ENCODE measurements at regions not wholly inside any gene's neighbourhood (a gene's known extent, or its start where the extent isn't known, plus 50 kb on each side); places are given as distances from the start of the nearest gene placed in this dataset.

GRCh38 chr3:72675243-72675642 lies 173.0 kb downstream of the SHQ1 start:
- no peak for DNase-seq (ENCODE audit: insufficient read length)
- TF ChIP-seq POLR2A (IDR thresholded peaks at IDR 0.05; ENCODE audit: low read depth, low read length) = no peak
- no peak for TF ChIP-seq POLR2AphosphoS5 (IDR thresholded peaks at IDR 0.05; ENCODE audit: low read depth, low read length)
- TF ChIP-seq TAF1 (IDR thresholded peaks at IDR 0.05; ENCODE audit: borderline replicate concordance, low read depth, low read length) = no peak
- no peak for FAIRE-seq

- TF ChIP-seq POLR2AphosphoS5 (IDR thresholded peaks at IDR 0.05; ENCODE audit: low read depth, low read length) = no peak
- TF ChIP-seq POLR2A (IDR thresholded peaks at IDR 0.05; ENCODE audit: low read depth, low read length) = no peak
- no peak for TF ChIP-seq TAF1 (IDR thresholded peaks at IDR 0.05; ENCODE audit: borderline replicate concordance, low read depth, low read length)
- FAIRE-seq (no peak), DNase-seq (ENCODE audit: insufficient read length) (no peak)
Measured at GRCh38 chr3:72673011-72673771, 175.1 kb downstream of the SHQ1 start.

DNA sequence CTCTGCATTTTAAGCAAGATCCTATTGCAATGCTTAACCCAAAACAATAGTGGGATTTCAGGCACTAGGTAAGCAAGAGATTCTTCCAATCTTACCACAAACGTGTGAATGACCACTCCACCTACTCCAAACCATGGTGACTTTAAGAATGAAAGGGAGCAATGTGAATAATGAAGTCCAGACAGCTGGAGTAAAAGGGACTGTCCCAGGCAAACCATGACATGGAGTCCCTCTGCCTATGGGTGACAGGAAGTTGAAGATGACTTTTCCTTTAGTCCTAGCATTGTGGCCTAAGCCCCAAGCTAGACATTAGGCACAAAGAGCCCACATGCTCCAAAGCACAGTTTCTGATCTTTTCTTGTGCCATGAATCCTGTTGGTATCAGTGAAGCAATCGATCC lies 179.0 kb downstream of the SHQ1 start:
- FAIRE-seq = no peak
- TF ChIP-seq TAF1 (IDR thresholded peaks at IDR 0.05; ENCODE audit: borderline replicate concordance, low read depth, low read length) (no peak), POLR2AphosphoS5 (IDR thresholded peaks at IDR 0.05; ENCODE audit: low read depth, low read length) (no peak), POLR2A (IDR thresholded peaks at IDR 0.05; ENCODE audit: low read depth, low read length) (no peak)
- DNase-seq (ENCODE audit: insufficient read length) = no peak

GRCh38 chr3:72666447-72666755 lies 181.8 kb downstream of the SHQ1 start:
- TF ChIP-seq POLR2A (IDR thresholded peaks at IDR 0.05; ENCODE audit: low read depth, low read length) = no peak
- no peak for TF ChIP-seq TAF1 (IDR thresholded peaks at IDR 0.05; ENCODE audit: borderline replicate concordance, low read depth, low read length)
- no peak for TF ChIP-seq POLR2AphosphoS5 (IDR thresholded peaks at IDR 0.05; ENCODE audit: low read depth, low read length)
- no peak for FAIRE-seq
- DNase-seq (ENCODE audit: insufficient read length) = no peak

DNA sequence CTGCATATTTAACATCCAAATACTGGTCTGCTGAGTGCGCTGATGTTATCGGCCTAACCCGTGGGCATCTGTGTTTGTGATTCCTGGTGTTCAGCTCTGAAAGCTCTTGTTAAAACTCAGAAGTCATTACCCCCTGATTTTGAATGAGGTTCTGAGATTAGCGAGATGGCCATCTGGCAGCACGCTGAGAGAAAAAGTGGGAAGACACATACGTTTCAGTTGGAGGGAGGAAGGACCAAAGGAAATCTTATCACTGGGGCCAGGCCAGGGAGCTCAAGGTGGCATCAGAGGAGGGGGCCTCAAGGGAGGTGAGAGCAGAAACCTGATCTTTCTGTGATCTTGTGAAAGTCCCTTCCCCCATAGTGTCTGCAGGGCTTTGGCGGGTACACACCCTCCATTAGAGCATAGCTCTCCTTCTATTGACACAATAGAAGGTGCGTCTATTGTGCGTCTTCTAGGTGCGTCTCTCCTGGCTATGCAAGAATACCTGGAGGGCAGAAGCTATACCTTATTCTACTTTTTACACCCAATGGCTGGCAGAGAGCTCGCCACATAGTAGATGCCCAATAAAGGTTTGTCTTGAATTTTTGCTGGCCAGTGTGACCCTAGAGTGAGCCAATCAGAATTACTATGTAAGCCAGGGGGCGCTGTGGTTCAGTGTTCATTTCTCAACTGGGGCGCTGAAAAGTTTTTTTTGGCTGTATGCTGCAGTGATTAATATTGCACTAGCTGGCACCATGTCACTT lies 182.4 kb downstream of the SHQ1 start:
- no peak for TF ChIP-seq POLR2AphosphoS5 (IDR thresholded peaks at IDR 0.05; ENCODE audit: low read depth, low read length)
- FAIRE-seq (peak; percentile 87), DNase-seq (ENCODE audit: insufficient read length) (no peak)

DNA sequence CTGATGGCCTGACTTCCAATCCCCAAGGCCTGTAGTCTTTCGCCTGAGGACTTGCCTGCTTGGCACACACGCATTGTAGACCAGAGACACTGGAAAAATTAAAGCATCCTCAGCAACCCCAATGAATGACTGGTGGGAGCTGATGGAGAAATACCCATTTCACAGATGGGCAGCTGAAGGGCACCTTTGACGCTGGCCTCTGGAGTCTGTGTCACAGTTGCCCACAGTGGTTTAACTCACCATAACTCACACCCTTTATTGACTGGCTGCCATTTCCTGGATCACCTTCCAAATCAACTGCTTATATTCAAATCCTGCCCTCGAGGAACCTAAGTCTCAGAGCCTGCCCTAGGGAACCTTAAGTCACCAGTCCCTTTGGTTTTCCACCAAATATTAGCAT lies 183.1 kb downstream of the SHQ1 start:
- FAIRE-seq = no peak
- no peak for TF ChIP-seq POLR2A (IDR thresholded peaks at IDR 0.05; ENCODE audit: low read depth, low read length)
- TF ChIP-seq TAF1 (IDR thresholded peaks at IDR 0.05; ENCODE audit: borderline replicate concordance, low read depth, low read length) = no peak
- no peak for TF ChIP-seq POLR2AphosphoS5 (IDR thresholded peaks at IDR 0.05; ENCODE audit: low read depth, low read length)
- no peak for DNase-seq (ENCODE audit: insufficient read length)

DNA sequence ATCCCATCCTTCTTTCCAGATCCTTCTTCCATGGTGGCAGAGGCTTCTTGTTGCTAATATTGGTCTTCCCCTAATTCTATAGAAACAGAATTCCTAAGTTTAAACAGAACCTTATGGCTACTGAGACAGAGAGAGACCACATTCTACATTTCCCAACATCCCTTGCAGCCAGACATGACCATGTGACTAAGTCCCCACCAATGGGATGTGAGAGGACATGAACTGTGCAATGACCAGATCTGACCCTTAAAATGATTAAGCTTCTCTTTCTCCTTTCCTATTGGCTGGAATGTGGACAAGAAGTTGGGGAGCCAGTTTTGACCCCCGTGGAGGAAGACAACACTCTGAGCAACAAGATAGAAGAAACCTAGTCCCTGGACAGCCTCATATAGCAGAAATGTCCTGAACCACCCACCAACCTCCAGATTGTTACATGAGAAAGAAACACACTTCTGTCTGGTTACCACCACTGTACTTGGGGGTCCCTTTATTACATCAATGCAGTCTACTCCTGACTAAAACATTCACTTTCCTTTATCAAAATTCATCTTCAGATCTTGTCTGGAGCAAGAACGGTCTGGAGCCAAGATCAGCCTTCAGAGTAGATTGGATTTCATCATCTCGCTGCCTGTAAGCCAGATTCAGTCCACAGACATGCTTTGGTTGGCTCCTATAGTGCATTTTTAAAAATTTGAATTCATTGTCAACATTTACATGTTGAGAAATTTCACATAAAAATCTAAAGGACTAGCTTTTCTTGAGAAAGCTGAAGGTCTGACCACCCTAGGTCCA lies 183.9 kb downstream of the SHQ1 start:
- TF ChIP-seq POLR2A (IDR thresholded peaks at IDR 0.05; ENCODE audit: low read depth, low read length) (no peak), TAF1 (IDR thresholded peaks at IDR 0.05; ENCODE audit: borderline replicate concordance, low read depth, low read length) (no peak), POLR2AphosphoS5 (IDR thresholded peaks at IDR 0.05; ENCODE audit: low read depth, low read length) (no peak)

DNA sequence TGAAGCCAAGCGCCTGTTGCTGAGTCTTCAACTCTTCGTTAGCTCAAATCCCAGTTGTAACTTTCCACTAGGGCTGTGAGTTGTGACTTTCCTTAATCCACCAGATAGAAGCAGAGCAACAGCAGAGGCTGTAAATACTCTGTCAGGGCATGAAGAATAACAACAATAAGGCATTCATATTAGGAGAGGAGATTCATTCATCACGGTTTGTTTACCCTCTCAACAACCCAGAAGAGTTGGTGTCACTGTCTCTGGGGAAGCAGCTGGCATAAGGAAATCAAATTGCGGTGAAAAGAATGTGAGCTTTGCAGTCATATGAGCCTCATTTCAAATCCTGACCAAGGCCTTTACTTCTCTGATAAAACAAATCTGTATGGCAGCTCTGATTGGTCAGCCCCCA lies 184.8 kb downstream of the SHQ1 start:
- no peak for DNase-seq (ENCODE audit: insufficient read length)
- no peak for FAIRE-seq

More for the DNA sequence above, 183.9 kb downstream of the SHQ1 start:
- DNase-seq (ENCODE audit: insufficient read length) (no peak), FAIRE-seq (no peak)

GRCh38 chr3:72661115-72661457 lies 187.2 kb downstream of the SHQ1 start:
- TF ChIP-seq TAF1 (IDR thresholded peaks at IDR 0.05; ENCODE audit: borderline replicate concordance, low read depth, low read length) = no peak
- TF ChIP-seq POLR2A (IDR thresholded peaks at IDR 0.05; ENCODE audit: low read depth, low read length) = no peak
- TF ChIP-seq POLR2AphosphoS5 (IDR thresholded peaks at IDR 0.05; ENCODE audit: low read depth, low read length) = no peak
- FAIRE-seq = no peak
- no peak for DNase-seq (ENCODE audit: insufficient read length)

More for the DNA sequence above, 184.8 kb downstream of the SHQ1 start:
- TF ChIP-seq POLR2A (IDR thresholded peaks at IDR 0.05; ENCODE audit: low read depth, low read length) = no peak
- TF ChIP-seq POLR2AphosphoS5 (IDR thresholded peaks at IDR 0.05; ENCODE audit: low read depth, low read length) = no peak
- no peak for TF ChIP-seq TAF1 (IDR thresholded peaks at IDR 0.05; ENCODE audit: borderline replicate concordance, low read depth, low read length)

GRCh38 chr3:72660270-72661114 lies 187.8 kb downstream of the SHQ1 start:
- FAIRE-seq (no peak), DNase-seq (ENCODE audit: insufficient read length) (no peak)
- TF ChIP-seq TAF1 (IDR thresholded peaks at IDR 0.05; ENCODE audit: borderline replicate concordance, low read depth, low read length) (no peak), POLR2AphosphoS5 (IDR thresholded peaks at IDR 0.05; ENCODE audit: low read depth, low read length) (no peak), POLR2A (IDR thresholded peaks at IDR 0.05; ENCODE audit: low read depth, low read length) (no peak)

DNA sequence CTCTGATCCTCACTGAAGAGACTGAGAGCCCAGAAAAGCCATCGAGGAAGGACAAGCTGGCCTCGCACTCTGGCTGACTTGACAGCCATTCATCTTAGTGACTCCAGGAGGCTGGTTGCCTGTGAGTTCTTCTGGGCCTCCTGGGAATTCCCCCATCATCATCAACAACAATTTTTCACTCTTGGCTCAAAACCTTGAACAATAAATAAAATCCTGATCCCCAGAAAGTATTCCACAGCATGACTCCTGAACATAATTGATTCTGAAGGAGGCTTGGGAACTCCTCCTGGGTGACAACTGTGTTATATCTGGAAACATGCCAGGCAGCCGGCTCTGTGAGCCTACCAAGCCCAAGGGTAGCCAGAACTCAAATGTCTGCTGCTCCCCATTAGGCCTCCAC lies 188.6 kb downstream of the SHQ1 start:
- DNase-seq (ENCODE audit: insufficient read length) = no peak

More for the DNA sequence above, 188.6 kb downstream of the SHQ1 start:
- TF ChIP-seq POLR2A (IDR thresholded peaks at IDR 0.05; ENCODE audit: low read depth, low read length) (no peak), POLR2AphosphoS5 (IDR thresholded peaks at IDR 0.05; ENCODE audit: low read depth, low read length) (no peak), TAF1 (IDR thresholded peaks at IDR 0.05; ENCODE audit: borderline replicate concordance, low read depth, low read length) (no peak)
- no peak for FAIRE-seq
